ENCODE measurements at regions not wholly inside any gene's neighbourhood (a gene's known extent, or its start where the extent isn't known, plus 50 kb on each side); places are given as distances from the start of the nearest gene placed in this dataset.

DNA sequence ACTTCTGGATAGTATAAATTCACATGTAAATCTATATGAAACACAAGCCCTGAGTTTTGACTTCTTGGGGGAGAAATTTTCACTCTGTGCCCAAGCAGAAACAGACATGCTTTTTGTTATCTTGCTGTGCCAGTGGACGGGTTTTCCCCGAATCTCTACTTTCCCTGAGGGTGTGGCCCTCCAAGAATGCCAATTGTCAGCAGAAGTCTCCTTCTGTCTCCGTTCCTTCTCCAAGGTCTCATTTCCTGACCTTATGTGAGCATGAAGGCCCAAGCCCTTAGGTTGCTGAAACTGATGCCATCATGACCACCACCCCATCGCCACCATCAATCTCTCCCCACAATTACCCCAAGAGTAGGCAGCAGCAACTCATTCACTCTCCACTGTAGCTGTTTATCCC lies 253.8 kb downstream of the XXYLT1 start:
- Histone ChIP-seq H3K9me3 (ENCODE audit: control insufficient read depth, insufficient read depth, low read depth, low read length) (no peaks in the 10 kb centered on the region), H3K27ac (ENCODE audit: low read length) (no peak overlapping the region)
- in situ Hi-C loops (cut with HindIII; ENCODE audit: low pct_unique_long_range_greater_than_20kb, low sequenced_read_pairs) = no loop called here

More for the DNA sequence above, 253.8 kb downstream of the XXYLT1 start:
- ChIA-PET CTCF (no interaction called here), POLR2A (no interaction called here)
- DNase-seq (ENCODE audit: low read depth, low spot score) (no peak), ATAC-seq (no peak)
- Histone ChIP-seq H3K4me3 (ENCODE audit: low read depth in 2 of 2, low read length in 2 of 2) (no peak overlapping the region), H3K4me1 (ENCODE audit: control insufficient read depth, insufficient read depth, low read length) (no peaks in the 10 kb centered on the region), H3K36me3 (ENCODE audit: control insufficient read depth, insufficient read depth, low read length) (no peaks in the 10 kb centered on the region), H3K27me3 (ENCODE audit: control insufficient read depth, insufficient read depth, low read length) (no peaks in the 10 kb centered on the region)
- BruUV-seq (replicated peaks) = no TSS peak
- intact Hi-C loops (cut with micrococcal nuclease; ENCODE audit: unreplicated experiment) = no loop called here
- TF ChIP-seq TCF7L2 (IDR thresholded peaks at IDR 0.05; ENCODE audit: low read depth, low read length) (no peak), REST (IDR thresholded peaks at IDR 0.05; ENCODE audit: insufficient read depth in 1 of 2, low read depth in 2 of 2, low read length in 1 of 2) (no peak), POLR2AphosphoS5 (IDR thresholded peaks at IDR 0.05; ENCODE audit: low read depth, low read length) (no peak)
- TF ChIP-seq, protein P1, sequence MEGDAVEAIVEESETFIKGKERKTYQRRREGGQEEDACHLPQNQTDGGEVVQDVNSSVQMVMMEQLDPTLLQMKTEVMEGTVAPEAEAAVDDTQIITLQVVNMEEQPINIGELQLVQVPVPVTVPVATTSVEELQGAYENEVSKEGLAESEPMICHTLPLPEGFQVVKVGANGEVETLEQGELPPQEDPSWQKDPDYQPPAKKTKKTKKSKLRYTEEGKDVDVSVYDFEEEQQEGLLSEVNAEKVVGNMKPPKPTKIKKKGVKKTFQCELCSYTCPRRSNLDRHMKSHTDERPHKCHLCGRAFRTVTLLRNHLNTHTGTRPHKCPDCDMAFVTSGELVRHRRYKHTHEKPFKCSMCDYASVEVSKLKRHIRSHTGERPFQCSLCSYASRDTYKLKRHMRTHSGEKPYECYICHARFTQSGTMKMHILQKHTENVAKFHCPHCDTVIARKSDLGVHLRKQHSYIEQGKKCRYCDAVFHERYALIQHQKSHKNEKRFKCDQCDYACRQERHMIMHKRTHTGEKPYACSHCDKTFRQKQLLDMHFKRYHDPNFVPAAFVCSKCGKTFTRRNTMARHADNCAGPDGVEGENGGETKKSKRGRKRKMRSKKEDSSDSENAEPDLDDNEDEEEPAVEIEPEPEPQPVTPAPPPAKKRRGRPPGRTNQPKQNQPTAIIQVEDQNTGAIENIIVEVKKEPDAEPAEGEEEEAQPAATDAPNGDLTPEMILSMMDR (IDR thresholded peaks at IDR 0.05) = no peak

Data from Panc1 (cell line).